WTC11 (cell line): ENCODE measurements at regions not wholly inside any gene's neighbourhood (a gene's known extent, or its start where the extent isn't known, plus 50 kb on each side); places are given as distances from the start of the nearest gene placed in this dataset.

ENCODE experiments used
- CBFB ChIP-seq: sonication (generic); formaldehyde crosslinking; IDR thresholded peaks from 2 replicates; pipeline ENCODE4 v1.8.1; 2022; ENCODE audit warnings: mild to moderate bottlenecking, low read depth, missing genetic modification reagents
- CTCF ChIP-seq: fragments of 200-600 bp; IDR thresholded peaks from 2 replicates; pipeline ENCODE4 v1.8.0; 2022; ENCODE audit warnings: antibody characterized with exemption
- EMX1 ChIP-seq: fragments of 250-450 bp; sonication (Bioruptor Pico); IDR thresholded peaks from 2 replicates; pipeline ENCODE4 v1.8.0; 2021; ENCODE audit warnings: mild to moderate bottlenecking
- HMGXB4 ChIP-seq: sonication (generic); formaldehyde crosslinking; IDR thresholded peaks from 2 replicates; pipeline ENCODE4 v1.8.1; 2023; ENCODE audit warnings: mild to moderate bottlenecking, moderate library complexity, missing genetic modification reagents
- IRF2 ChIP-seq: sonication (generic); formaldehyde crosslinking; IDR thresholded peaks from 2 replicates; pipeline ENCODE4 v1.8.0; 2022; ENCODE audit warnings: low read depth, missing genetic modification reagents, borderline replicate concordance
- MAX ChIP-seq: sonication (generic); formaldehyde crosslinking; IDR thresholded peaks from 2 replicates; pipeline ENCODE4 v1.8.0; 2022; ENCODE audit warnings: mild to moderate bottlenecking, missing genetic modification reagents
- NR2C2 ChIP-seq: sonication (generic); formaldehyde crosslinking; IDR thresholded peaks from 2 replicates; pipeline ENCODE4 v1.8.0; 2022; ENCODE audit warnings: mild to moderate bottlenecking, missing genetic modification reagents
- OVOL2 ChIP-seq: fragments of 250-450 bp; sonication (Bioruptor Pico); IDR thresholded peaks from 2 replicates; pipeline ENCODE4 v1.9.0; 2021; ENCODE audit warnings: mild to moderate bottlenecking, borderline replicate concordance
- SMAD3 ChIP-seq: sonication (generic); formaldehyde crosslinking; IDR thresholded peaks from 2 replicates; pipeline ENCODE4 v1.8.0; 2022; ENCODE audit warnings: missing genetic modification reagents, mild to moderate bottlenecking, borderline replicate concordance
- SP1 ChIP-seq: sonication (generic); formaldehyde crosslinking; conservative IDR thresholded peaks from 2 replicates; pipeline ENCODE4 v1.8.1; 2022; ENCODE audit warnings: missing genetic modification reagents
- USF2 ChIP-seq: sonication (generic); formaldehyde crosslinking; IDR thresholded peaks from 2 replicates; pipeline ENCODE4 v1.8.1; 2023; ENCODE audit warnings: mild to moderate bottlenecking, missing genetic modification reagents, moderate library complexity
- ZNF138 ChIP-seq: sonication (generic); formaldehyde crosslinking; conservative IDR thresholded peaks from 2 replicates; pipeline ENCODE4 v1.8.1; 2022; ENCODE audit warnings: mild to moderate bottlenecking, moderate library complexity, missing genetic modification reagents

GRCh38 chr5:35360671-35361070 is 130.4 kb upstream of the PRLR start:
- TF ChIP-seq CTCF (no peak), EMX1 (no peak), OVOL2 (no peak), HMGXB4 (CRISPR knock-in tag) (no peak), ZNF138 (CRISPR knock-in tag) (no peak), CBFB (CRISPR knock-in tag) (no peak), NR2C2 (no peak), MAX (CRISPR knock-in tag) (no peak), SMAD3 (CRISPR knock-in tag) (no peak), IRF2 (CRISPR knock-in tag) (no peak), SP1 (no peak), USF2 (no peak)
